HG03460 (cell line): ENCODE measurements at regions not wholly inside any gene's neighbourhood (a gene's known extent, or its start where the extent isn't known, plus 50 kb on each side); places are given as distances from the start of the nearest gene placed in this dataset.
"Not testable (repeated sequence)": the region's sequence is repeated elsewhere in the genome, so short reads cannot be mapped to it uniquely, and the experiment has no call there.

Experiments
- ATAC-seq: cut with Tn5 transposase; IDR thresholded peaks from one replicate; pipeline ENCODE4 v1.9.1; 2021; ENCODE audit not compliant: unreplicated experiment

DNA sequence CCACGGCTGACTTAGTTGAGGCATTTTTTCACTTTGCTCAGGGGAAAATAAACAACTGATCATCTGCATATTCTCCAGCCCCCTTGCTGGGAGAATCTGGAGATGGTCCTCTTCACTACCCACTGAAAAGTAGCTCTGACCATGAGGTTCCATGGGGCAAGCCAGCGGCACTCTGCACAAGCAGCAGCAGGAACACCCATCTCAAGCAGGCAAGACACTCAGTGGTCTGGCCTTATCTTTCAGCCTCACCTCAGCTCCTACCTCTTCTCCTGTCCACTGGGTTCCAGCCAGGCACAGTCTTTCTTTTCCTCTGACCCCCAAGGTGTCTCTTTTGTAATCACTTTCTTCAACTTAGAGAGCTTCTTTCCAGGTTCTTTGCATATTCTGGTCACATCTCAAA is 280.8 kb upstream of the GRIA1 start:
- ATAC-seq = no peak

DNA sequence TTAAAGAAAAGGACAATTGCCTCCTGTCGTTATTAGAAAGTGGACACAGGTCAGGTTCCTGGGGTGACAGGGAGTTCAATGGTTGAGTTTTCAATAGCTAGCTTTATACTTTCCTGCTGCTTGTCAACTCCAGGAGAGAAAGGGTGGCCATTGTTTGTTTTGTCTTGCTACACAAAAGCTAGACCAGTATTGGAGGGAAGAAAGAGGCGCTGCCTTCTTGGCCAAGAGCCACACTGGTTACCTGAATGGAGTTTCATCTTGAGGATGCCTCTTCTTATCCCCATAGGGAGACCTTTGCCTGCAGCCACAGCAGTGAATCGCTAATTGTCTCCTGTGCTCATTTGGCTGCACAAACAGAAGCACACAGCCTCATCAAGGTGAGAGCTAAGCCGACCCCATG is 279.4 kb upstream of the GRIA1 start:
- no peak for ATAC-seq

DNA sequence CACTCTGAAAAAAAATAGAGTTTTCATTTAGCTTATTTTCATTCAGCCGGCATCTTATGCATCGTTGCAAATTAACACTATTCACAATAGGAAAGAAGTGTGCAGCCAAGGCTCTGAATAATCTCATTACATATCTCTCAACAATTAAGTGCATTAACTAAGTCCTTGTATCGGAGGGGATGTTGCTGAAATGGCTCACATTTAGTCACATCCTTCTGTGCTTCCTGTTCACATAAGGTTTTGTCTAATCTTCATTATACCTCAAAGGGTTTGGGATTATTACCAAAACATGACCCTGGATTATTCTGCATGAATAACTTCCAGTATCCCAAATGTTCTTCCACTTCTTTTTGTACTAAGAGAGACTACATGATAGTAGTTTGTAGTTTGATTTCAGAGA is 278.0 kb upstream of the GRIA1 start:
- ATAC-seq = no peak

DNA sequence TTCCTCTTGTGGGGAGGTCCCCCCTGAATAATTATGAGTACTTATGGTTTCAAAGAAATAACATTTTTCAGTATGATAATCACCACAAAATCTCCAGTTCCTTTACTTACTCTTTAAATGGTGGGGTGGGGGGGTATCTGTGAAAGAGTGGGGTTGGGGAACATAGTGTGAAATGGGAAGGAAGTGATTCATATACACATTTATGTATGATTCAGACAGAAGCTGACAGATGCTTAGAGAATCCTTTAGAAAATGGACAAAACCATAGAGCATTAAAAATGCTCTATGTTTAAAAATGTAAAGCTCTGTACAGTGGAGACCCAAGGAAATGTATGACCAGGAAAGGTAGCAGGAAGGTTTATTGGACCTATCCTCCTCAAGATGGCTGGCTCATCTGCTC is 267.5 kb upstream of the GRIA1 start:
- no peak for ATAC-seq

DNA sequence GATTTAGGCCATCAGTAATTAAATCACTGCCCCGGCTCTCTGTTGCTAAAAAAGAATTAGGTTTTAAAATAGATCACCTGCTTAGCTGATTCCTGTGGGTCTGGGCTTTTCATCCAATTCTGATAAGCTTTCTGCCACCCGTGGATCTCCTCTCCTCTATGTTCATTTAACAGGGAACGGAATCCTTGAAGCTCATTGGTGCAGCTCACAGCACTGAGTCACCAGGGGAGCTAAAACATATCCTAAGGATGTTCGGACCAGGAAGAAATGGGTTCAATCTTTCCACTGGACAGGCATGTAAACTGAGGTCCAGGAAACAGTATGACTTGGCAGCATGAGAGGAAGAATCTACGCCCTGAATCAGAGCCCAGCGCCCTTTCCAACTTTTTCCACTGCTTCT is 267.1 kb upstream of the GRIA1 start:
- no peak for ATAC-seq

DNA sequence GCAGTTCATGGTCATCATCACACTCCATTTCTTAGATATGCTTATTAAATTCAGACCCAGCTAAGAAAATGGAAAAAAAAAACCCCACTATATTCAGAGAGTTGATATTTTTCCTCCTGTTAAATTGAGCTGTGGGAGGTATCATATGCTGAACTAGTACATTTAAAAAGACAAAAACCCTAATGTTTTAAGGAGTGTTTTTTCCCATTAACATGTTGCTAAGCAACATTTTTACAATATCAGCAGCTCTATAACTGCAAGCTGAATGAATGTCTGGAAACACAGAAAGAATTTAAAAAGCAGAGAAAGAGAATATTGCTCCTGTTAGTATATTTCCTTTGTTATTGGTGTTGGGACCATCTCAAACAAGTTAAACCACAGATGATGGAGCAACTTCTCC is 265.8 kb upstream of the GRIA1 start:
- ATAC-seq = no peak

DNA sequence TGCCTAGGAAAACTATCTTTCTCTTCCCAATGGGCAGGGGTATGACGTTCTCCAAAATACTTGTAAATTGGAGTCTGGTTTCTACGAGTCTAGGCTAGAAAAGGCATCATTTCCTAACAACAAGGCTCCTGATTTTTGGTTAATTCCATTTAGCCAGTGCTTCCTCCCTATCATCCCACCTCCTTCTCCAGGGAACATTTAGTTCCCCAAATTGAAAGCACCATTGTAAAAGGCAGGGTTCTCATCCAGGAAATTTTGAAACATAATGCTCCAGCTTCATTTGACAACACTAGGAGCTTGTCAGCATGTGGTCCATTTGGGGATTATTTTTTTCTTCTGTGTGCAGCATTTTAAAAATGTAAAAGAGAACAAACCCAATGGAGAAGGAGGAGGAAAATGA is 256.5 kb upstream of the GRIA1 start:
- no peak for ATAC-seq

DNA sequence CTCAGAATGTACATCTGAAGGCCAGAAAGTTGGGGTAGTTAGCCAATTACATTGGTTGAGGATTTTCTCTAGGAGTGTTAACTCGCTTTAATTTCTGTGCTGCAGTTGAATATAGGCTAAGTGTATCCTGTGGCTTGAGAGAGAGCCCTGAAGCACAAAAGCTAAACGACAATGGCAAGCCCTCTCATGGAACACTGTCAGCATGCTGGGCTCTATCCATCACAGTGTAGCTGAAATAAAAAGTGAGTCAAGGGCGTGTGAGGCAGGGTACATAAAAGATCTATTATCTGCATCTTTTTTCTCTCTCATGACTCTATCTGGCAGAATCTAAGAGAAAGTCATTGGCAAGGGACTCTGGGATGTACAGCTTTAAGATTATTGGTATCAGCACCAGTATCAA is 254.2 kb upstream of the GRIA1 start:
- ATAC-seq = no peak

DNA sequence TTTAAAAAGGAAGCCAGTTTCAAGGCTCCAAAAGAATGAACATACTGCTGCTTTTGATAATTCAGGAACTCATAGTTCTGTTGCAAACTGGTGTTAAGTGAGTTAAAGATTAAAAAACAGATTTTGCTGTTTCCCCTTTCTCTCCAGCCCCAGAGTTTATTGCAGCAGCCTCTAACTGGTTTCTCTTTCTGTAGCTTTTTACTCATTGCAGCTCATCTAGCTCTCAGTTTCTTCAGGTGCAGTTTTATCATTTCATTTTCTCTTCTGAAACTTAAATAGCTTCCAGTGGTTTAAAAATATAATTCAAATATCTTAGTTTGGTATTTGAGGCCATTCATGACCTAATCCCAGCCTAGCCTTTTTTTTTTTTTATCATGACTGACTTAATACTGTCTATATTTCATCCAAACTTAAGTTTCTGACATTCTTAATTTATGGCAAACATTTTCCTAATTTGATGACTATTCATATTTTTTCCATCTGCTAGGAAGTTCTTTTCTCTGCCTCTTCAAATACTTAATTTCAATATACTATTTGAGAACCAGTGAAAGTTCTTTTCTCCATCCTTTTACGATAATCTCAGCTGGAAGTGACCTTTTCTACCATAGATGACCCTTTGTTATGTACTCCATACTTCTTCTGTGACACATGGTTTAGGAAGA is 252.7 kb upstream of the GRIA1 start:
- peak; percentile 90 for ATAC-seq

DNA sequence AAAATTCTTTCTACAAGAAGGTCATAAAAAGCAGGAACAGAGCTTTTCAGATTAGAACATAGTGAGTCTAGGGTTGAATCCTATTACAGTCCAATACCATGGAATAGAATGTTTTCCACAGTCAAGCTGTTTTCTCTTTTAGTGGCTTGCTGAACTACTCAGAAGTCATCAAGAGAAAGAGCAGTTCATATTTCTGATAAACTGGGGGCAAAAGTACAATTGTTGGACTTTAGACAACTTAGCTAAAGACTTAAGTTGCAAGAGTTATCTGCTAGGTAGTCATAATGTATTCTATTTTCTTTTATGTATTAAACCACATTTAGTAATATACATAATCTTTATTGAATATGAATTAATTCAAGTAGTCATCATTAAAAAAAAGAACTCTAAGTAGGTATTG is 233.1 kb upstream of the GRIA1 start:
- ATAC-seq = no peak

DNA sequence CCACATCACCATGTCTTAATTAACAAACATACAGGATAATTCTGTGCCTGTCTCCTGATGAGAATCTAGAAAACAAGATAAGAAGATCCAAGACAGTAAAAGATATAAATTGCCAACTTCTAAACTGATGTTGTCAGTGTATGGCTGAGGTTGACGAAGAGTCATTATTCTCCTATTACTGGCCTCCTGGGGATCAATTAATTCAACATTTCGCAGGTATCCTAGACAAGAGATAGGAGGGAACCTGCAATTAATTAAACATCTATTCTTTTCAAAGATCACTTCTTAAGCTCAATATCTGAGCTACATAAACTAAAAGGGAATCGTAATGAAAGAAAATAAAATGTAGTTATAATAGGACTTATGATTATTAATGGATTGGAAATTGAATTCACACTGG is 232.0 kb upstream of the GRIA1 start:
- ATAC-seq = no peak

DNA sequence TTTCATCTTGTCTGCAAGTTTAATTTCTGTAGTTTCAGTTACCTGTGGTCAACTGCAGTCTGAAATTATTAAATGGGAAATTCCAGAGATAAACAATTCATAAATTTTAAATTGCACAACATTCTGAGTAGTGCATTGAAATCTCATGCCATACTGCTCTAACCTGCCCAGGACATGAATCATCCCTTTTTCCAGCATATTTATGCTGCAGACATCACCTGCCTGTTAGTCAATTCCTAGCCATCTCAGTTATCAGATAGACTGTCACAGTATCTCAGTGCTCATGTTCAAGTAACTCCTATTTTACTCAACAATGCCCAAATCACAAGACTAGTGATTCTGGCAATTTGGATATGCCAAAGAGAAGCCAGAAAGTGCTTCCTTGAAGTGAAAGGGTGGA is 223.0 kb upstream of the GRIA1 start:
- no peak for ATAC-seq

DNA sequence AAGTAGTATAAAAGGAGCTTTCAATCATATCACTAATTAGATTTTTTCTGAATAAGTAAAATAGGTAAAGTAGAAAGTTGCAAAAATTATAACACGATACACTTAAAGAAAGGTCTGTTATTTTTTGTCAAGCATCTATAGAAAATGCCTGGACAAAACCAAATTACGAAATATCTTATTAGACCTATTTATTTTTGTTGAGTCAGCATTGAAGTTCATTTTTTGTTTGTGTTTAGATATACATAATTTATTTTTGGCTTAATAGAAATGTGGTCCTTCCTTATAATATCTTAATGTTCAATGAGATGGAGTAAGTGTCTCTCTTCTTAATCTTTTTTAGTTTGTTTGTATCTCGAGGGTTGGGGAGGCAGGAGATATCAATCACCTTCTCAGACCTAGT is 214.8 kb upstream of the GRIA1 start:
- no peak for ATAC-seq

DNA sequence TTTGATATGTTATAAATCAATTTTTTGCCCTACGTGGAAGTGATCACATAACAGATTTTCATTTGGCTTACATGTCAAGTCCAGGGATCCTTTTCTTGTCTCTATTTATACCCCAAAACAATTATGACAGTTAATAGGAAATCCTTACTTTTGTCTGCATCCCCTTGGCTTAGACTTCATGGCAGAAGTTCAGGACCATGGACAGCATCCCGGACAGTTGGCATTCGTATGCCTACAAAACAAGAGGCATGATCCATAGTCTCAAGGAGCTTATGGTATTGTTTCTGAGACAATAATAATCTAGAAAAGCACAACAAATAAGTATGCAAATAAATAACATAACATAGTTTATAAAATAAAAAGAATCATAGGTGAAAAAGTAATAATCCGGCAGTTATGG is 214.3 kb upstream of the GRIA1 start:
- no peak for ATAC-seq

DNA sequence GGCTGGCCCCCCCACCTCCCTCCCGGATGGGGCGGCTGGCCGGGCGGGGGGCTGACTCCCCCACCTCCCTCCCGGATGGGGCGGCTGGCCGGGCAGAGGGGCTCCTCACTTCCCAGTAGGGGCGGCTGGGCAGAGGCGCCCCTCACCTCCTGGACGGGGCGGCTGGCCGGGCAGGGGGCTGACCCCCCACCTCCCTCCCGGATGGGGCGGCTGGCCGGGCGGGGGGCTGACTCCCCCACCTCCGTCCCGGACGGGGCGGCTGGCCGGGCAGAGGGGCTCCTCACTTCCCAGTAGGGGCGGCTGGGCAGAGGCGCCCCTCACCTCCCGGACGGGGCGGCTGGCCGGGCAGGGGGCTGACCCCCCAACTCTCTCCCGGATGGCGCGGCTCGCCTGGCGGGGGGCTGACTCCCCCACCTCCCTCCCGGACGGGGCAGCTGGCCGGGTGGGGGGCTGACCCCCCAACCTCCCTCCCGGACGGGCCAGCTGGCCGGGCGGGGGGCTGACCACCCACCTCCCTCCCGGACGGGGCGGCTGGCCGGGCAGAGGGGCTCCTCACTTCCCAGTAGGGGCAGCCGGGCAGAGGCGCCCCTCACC is 194.1 kb upstream of the GRIA1 start:
- ATAC-seq = not testable (repeated sequence)

DNA sequence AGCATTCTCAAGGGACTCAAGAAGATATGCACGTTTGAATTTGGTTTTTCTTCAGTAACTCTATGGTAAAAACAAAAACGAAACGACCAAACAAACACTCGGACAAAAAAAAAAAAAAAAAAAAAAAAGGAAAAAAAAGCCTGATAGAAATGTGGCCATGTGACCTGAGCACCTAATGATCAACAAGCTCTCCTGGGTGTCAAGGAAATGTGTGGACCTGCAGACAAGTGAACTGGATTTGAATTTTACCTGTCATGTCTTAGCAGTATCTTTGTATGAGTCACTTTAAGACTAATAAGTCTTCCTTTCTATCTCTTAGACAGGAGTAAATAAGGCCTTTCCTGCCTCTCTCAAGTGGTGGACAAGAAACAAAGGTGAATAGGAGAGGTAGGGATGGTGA is 190.6 kb upstream of the GRIA1 start:
- no peak for ATAC-seq

DNA sequence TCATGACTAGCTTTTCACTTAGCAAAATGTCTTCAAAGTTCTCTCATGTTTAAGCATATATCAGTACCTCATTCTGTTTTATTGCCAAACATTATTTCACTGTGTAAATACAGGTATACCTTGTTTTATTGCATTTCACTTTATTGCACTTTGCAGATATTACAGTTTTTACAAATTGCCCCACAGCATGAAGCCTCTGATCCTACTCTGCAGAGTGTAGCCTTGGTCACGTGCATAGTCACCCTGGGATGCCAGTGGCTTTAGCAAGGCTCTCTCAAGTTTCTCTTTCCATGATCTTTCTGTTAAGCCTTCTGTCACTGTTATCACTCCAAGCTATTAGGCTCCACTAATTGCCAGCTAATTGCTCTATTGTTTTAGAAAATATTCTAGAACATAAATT is 182.2 kb upstream of the GRIA1 start:
- ATAC-seq = no peak

DNA sequence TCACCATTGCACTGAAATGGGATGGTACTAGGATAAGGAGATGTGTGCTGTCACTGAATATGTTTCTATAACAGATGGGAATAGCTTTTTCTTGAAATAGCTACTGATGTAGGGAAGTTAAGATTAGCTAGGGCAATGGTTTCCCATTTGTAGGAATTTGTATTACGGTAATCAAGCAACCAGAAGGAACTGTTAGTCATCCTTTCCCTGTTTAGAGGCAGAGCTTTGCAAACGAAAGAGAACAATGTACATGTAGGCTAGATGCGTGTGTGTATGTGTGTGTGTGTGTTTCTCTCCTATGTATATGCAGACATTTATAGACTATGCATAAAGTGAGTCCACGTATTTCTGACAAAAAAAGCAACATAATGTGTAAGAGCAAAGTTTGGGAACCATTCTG is 171.9 kb upstream of the GRIA1 start:
- ATAC-seq = no peak

DNA sequence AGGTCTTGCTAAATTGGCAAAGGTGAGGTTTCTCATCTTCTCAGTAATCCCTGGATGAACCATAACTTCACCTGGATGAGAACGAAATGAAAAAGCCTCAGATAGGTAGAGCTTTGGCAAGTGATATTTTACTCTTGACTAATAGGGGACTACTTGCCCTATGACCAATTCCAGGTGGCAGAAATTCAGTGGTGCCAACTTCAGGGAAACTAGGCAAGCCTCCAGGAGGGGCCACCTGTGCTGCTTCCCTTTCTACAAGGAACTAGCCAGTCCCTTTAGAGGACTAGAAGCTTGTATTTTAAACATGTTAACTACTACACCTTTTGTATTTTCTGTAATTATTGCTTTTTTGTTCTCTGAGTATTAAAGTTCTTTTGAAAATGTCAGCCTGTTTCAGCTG is 169.0 kb upstream of the GRIA1 start:
- no peak for ATAC-seq

DNA sequence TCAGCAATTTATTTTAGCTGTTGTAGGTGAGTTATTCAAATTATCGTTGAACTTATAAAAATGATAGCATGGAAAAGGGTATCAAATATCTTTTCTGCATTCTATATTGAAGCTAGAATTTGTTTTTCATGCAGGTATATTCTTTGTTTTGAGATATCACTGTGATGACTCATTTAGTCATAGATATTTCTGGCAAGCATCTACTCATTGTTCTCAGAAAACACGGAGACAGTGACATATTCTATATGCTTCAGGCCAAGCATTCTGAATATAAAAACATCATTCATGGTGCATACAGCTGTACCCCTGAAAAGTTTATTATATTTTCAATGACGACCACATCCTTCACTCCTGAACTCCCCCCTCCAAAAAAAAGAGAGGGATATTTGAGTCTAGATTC is 150.3 kb upstream of the GRIA1 start:
- ATAC-seq = no peak

DNA sequence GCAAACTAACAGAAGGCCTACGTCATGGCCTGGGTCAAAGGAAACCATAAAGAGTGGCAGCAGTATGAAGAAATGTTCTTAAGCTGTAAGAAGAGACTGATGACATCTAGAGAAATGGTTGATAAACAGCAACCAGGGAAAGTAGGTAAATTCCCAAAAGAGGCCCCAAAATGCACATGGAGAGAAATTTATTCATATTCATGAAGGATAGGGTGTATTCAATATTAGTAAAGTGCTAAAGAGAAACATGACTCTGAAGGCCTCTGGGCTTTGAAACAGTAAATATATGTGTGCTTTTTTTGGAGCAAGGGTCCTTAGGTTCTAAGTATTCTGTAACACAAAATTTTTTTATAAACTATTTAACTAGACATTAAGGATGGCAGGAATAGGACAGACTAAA is 149.7 kb upstream of the GRIA1 start:
- ATAC-seq = no peak

DNA sequence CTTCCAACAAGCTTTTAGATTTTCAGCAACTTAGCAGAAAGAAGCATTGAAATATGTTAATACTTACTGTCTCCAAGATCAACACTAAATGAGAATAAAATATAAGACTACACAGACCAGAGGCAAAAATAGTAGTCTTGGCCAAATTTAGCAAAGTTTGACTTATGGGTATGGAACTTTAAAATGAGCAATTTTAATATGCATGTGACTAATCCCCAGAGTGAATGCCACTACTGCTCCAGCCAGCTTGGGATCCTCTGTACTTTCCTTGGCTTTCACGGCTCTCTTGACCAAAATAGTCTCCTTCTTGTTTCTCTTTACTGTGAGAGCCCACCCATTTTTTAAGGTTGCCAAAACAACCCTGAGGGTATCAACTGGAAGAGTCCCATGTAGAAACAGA is 148.0 kb upstream of the GRIA1 start:
- no peak for ATAC-seq

DNA sequence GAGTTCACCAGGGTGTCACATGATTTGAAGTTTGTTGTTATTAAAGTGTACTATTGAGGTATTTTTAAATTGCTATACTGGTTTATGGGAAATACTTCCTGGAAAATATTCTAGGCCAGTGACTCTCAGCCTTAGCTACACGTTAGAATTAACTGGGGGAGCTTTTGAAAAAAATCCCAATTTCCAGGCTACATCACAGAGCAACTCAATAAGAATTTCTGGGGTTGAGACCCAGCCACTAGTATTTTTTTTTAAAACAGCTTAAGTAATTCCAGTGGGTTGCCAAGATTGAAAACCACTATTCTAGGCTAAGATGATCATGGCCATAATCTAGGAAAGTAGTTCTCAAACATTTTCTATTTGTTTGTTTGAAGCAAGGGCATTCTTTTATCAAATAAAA is 142.9 kb upstream of the GRIA1 start:
- no peak for ATAC-seq
